ENCODE measurements at regions not wholly inside any gene's neighbourhood (a gene's known extent, or its start where the extent isn't known, plus 50 kb on each side); places are given as distances from the start of the nearest gene placed in this dataset.

- no peak overlapping the region for H3K4me3 ChIP-seq
- no peaks in the 10 kb centered on the region for H3K9me3 ChIP-seq (replicated peaks in 1 of 3)
- no peak for DNase-seq
- 63 to 88% (median 68%) methylated on average over 1 of the region's 1 CpG for WGBS, 4 donors
- H3K27ac ChIP-seq = no peak overlapping the region
- H3K36me3 ChIP-seq (replicated peaks in 1 of 2) = no peaks in the 10 kb centered on the region
- H3K27me3 ChIP-seq = no peaks in the 10 kb centered on the region
- no peak for TF ChIP-seq POLR2A (IDR thresholded peaks at IDR 0.05)
- TF ChIP-seq, protein P1, sequence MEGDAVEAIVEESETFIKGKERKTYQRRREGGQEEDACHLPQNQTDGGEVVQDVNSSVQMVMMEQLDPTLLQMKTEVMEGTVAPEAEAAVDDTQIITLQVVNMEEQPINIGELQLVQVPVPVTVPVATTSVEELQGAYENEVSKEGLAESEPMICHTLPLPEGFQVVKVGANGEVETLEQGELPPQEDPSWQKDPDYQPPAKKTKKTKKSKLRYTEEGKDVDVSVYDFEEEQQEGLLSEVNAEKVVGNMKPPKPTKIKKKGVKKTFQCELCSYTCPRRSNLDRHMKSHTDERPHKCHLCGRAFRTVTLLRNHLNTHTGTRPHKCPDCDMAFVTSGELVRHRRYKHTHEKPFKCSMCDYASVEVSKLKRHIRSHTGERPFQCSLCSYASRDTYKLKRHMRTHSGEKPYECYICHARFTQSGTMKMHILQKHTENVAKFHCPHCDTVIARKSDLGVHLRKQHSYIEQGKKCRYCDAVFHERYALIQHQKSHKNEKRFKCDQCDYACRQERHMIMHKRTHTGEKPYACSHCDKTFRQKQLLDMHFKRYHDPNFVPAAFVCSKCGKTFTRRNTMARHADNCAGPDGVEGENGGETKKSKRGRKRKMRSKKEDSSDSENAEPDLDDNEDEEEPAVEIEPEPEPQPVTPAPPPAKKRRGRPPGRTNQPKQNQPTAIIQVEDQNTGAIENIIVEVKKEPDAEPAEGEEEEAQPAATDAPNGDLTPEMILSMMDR (IDR thresholded peaks at IDR 0.05) = no peak
- intact Hi-C loops (cut with DNase I) = no loop called here
- H3K4me1 ChIP-seq (replicated peaks in 1 of 2) = no peaks in the 10 kb centered on the region
Measured at GRCh38 chr6:93621442-93621841, 202.1 kb upstream of the EPHA7 start.

DNA sequence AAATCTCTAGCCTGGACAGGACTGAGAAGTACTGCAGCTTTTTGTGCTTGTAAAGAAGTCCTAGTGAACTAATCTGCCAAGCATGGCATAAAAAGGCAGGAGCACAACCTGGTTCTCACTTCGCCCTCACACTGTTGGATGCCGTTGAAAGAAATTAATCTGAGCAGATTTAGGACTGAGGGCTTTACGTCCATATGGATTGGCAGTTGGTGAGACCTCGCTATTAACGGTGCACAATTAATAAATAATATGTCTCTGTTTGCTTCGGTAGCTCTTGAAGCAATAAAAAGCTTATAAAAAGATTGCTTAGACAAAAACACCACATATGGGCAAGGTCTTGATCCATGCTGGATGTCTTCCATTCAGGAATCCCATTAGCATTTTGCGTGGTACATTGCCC, 185.6 kb upstream of the EPHA7 start:
- WGBS, 4 donors = 83 to 89% (median 86%) methylated on average over 7 of the region's 7 CpGs
- DNase-seq = no peak
- H3K27me3 ChIP-seq = no peaks in the 10 kb centered on the region
- intact Hi-C loops (cut with DNase I) = no loop called here
- no peaks in the 10 kb centered on the region for H3K4me1 ChIP-seq (replicated peaks in 1 of 2)
- no peak overlapping the region for H3K27ac ChIP-seq
- no peaks in the 10 kb centered on the region for H3K9me3 ChIP-seq (replicated peaks in 1 of 3)
- no peaks in the 10 kb centered on the region for H3K36me3 ChIP-seq (replicated peaks in 1 of 2)
- H3K4me3 ChIP-seq = no peak overlapping the region
- TF ChIP-seq, protein P1 (IDR thresholded peaks at IDR 0.05) = no peak
- no peak for TF ChIP-seq POLR2A (IDR thresholded peaks at IDR 0.05)

GRCh38 chr6:93592417-93592816, 173.1 kb upstream of the EPHA7 start:
- WGBS, 4 donors = 73 to 95% (median 90%) methylated on average over 1 of the region's 1 CpG
- TF ChIP-seq POLR2A (IDR thresholded peaks at IDR 0.05) = no peak
- TF ChIP-seq, protein P1 (IDR thresholded peaks at IDR 0.05) = no peak
- H3K27ac ChIP-seq = no peak overlapping the region
- peaks cover 0 to 5% (median 0%) of the 10 kb centered on the region in 3 donors for H3K9me3 ChIP-seq (replicated peaks in 1 of 3)
- no peaks in the 10 kb centered on the region for H3K36me3 ChIP-seq (replicated peaks in 1 of 2)
- H3K4me1 ChIP-seq (replicated peaks in 1 of 2) = no peaks in the 10 kb centered on the region
- intact Hi-C loops (cut with DNase I) = no loop called here
- H3K4me3 ChIP-seq = no peak overlapping the region
- no peak for DNase-seq
- no peaks in the 10 kb centered on the region for H3K27me3 ChIP-seq

- Histone ChIP-seq H3K36me3 (replicated peaks in 1 of 2) (no peaks in the 10 kb centered on the region), H3K4me3 (no peak overlapping the region), H3K27ac (no peak overlapping the region), H3K4me1 (replicated peaks in 1 of 2) (no peaks in the 10 kb centered on the region), H3K27me3 (no peaks in the 10 kb centered on the region), H3K9me3 (replicated peaks in 1 of 3) (no peaks in the 10 kb centered on the region)
- DNase-seq = no peak
- intact Hi-C loops (cut with DNase I) = no loop called here
- WGBS, 4 donors = 71 to 96% (median 78%) methylated on average over 1 of the region's 1 CpG
- no peak for TF ChIP-seq POLR2A (IDR thresholded peaks at IDR 0.05)
- TF ChIP-seq, protein P1 (IDR thresholded peaks at IDR 0.05) = no peak
Measured at GRCh38 chr6:93586306-93586705, 166.9 kb upstream of the EPHA7 start.

Measured in adrenal gland (tissue), 9 donors.